ENCODE measurements at regions not wholly inside any gene's neighbourhood (a gene's known extent, or its start where the extent isn't known, plus 50 kb on each side); places are given as distances from the start of the nearest gene placed in this dataset.
"Not testable (repeated sequence)": the region's sequence is repeated elsewhere in the genome, so short reads cannot be mapped to it uniquely, and the experiment has no call there.

DNA sequence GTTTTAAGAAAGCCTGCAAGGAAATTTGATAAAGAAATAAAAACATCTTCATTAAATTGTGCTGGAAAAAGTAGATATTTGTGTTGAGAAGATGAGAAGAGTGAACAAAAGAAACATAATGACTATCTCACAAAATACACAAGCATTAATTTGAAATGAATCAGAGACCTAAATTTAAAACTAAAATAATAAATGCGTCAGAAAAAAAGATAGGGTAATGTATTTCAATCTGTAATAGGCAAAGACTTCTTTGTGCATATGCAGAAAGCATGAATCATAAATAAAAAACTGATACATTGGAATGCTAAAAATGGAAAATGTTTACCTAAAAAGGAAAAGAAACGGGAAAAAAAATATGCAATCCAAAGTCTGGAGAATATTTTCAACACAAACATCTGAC lies 278.5 kb upstream of the RAI14 start:
- TF ChIP-seq POLR2A (IDR thresholded peaks at IDR 0.05) = not testable (repeated sequence)
- TF ChIP-seq, protein P1, sequence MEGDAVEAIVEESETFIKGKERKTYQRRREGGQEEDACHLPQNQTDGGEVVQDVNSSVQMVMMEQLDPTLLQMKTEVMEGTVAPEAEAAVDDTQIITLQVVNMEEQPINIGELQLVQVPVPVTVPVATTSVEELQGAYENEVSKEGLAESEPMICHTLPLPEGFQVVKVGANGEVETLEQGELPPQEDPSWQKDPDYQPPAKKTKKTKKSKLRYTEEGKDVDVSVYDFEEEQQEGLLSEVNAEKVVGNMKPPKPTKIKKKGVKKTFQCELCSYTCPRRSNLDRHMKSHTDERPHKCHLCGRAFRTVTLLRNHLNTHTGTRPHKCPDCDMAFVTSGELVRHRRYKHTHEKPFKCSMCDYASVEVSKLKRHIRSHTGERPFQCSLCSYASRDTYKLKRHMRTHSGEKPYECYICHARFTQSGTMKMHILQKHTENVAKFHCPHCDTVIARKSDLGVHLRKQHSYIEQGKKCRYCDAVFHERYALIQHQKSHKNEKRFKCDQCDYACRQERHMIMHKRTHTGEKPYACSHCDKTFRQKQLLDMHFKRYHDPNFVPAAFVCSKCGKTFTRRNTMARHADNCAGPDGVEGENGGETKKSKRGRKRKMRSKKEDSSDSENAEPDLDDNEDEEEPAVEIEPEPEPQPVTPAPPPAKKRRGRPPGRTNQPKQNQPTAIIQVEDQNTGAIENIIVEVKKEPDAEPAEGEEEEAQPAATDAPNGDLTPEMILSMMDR (IDR thresholded peaks at IDR 0.05) = not testable (repeated sequence)

All from adrenal gland (tissue), 5 donors.